WTC11 (cell line): ENCODE measurements at regions not wholly inside any gene's neighbourhood (a gene's known extent, or its start where the extent isn't known, plus 50 kb on each side); places are given as distances from the start of the nearest gene placed in this dataset.

Experiments used
- ATAC-seq: fragments of 200-7000 bp; cut with Tn5 transposase; 2 replicates; pipeline ENCODE4 v1.10.0; 2021; ENCODE audit warnings: mild to moderate bottlenecking, moderate library complexity
- CTCF ChIA-PET: fragments of 300-600 bp; sonication (Branson Sonifier 250); formaldehyde crosslinking; loops from one replicate; lab custom pipeline; 2021; ENCODE audit warnings: antibody characterized with exemption; lab: Charles Lee
- POLR2A ChIA-PET: fragments of 350-600 bp; sonication (Branson Sonifier 250); formaldehyde crosslinking; loops from one replicate; lab custom pipeline; 2021; ENCODE audit warnings: antibody characterized with exemption; lab: Charles Lee
- DNase-seq: peaks from one replicate; pipeline ENCODE4 v3.0.0; 2021; ENCODE audit warnings: low spot score
- H3K27ac Mint-ChIP-seq: 2 replicates; pipeline ENCODE4 v1.8.0; 2021; ENCODE audit warnings: mixed read lengths
- H3K27me3 Mint-ChIP-seq: 2 replicates; pipeline ENCODE4 v1.8.0; 2021; ENCODE audit warnings: low read depth, mild to moderate bottlenecking, moderate library complexity, mixed read lengths
- H3K36me3 Mint-ChIP-seq: 2 replicates; pipeline ENCODE4 v1.8.0; 2021; ENCODE audit warnings: mixed read lengths
- H3K4me1 Mint-ChIP-seq: 2 replicates; pipeline ENCODE4 v1.8.0; 2022; ENCODE audit warnings: mixed read lengths
- H3K4me3 Mint-ChIP-seq: 2 replicates; pipeline ENCODE4 v1.8.0; 2021; ENCODE audit warnings: mild to moderate bottlenecking, moderate library complexity, mixed read lengths
- H3K9me3 Mint-ChIP-seq: 2 replicates; pipeline ENCODE4 v1.8.0; 2021; ENCODE audit warnings: mixed read lengths
- ATF3 ChIP-seq: sonication (generic); formaldehyde crosslinking; conservative IDR thresholded peaks from 2 replicates; pipeline ENCODE4 v1.8.1; 2022; ENCODE audit warnings: mild to moderate bottlenecking, missing genetic modification reagents
- GRHL2 ChIP-seq: fragments of 250-450 bp; sonication (Bioruptor Pico); IDR thresholded peaks from 2 replicates; pipeline ENCODE4 v1.8.0; 2022; ENCODE audit warnings: mild to moderate bottlenecking, moderate library complexity; ENCODE audit not compliant: insufficient replicate concordance, severe bottlenecking
- IRF2 ChIP-seq: sonication (generic); formaldehyde crosslinking; IDR thresholded peaks from 2 replicates; pipeline ENCODE4 v1.8.0; 2022; ENCODE audit warnings: low read depth, missing genetic modification reagents, borderline replicate concordance
- MYBL2 ChIP-seq: sonication (generic); formaldehyde crosslinking; IDR thresholded peaks from 2 replicates; pipeline ENCODE4 v1.8.1; 2023; ENCODE audit warnings: mild to moderate bottlenecking, moderate library complexity, missing genetic modification reagents
- NFATC4 ChIP-seq: fragments of 250-450 bp; sonication (Bioruptor Pico); IDR thresholded peaks from 2 replicates; pipeline ENCODE4 v1.9.0; 2021; ENCODE audit warnings: mild to moderate bottlenecking
- NFYB ChIP-seq: sonication (generic); formaldehyde crosslinking; conservative IDR thresholded peaks from 2 replicates; pipeline ENCODE4 v1.8.0; 2022; ENCODE audit warnings: low read depth, missing genetic modification reagents
- NR2C2 ChIP-seq: sonication (generic); formaldehyde crosslinking; IDR thresholded peaks from 2 replicates; pipeline ENCODE4 v1.8.0; 2022; ENCODE audit warnings: mild to moderate bottlenecking, missing genetic modification reagents
- RELA ChIP-seq: sonication (generic); formaldehyde crosslinking; IDR thresholded peaks from 2 replicates; pipeline ENCODE4 v1.8.1; 2022; ENCODE audit warnings: missing genetic modification reagents, mild to moderate bottlenecking, borderline replicate concordance
- SOX15 ChIP-seq: fragments of 250-450 bp; sonication (Bioruptor Pico); IDR thresholded peaks from 2 replicates; pipeline ENCODE4 v1.9.0; 2021; ENCODE audit warnings: mild to moderate bottlenecking
- TCF7 ChIP-seq: sonication (generic); formaldehyde crosslinking; IDR thresholded peaks from 2 replicates; pipeline ENCODE4 v1.8.0; 2022; ENCODE audit warnings: mild to moderate bottlenecking, low read depth, missing genetic modification reagents, moderate library complexity
- USF2 ChIP-seq: sonication (generic); formaldehyde crosslinking; IDR thresholded peaks from 2 replicates; pipeline ENCODE4 v1.8.1; 2023; ENCODE audit warnings: mild to moderate bottlenecking, missing genetic modification reagents, moderate library complexity
- ZBTB21 ChIP-seq: sonication (generic); formaldehyde crosslinking; IDR thresholded peaks from 2 replicates; pipeline ENCODE4 v1.8.1; 2023; ENCODE audit warnings: mild to moderate bottlenecking, missing genetic modification reagents, borderline replicate concordance
- ZBTB43 ChIP-seq: sonication (generic); formaldehyde crosslinking; IDR thresholded peaks from 2 replicates; pipeline ENCODE4 v1.8.1; 2023; ENCODE audit warnings: mild to moderate bottlenecking, missing genetic modification reagents
- ZNF263 ChIP-seq: sonication (generic); formaldehyde crosslinking; IDR thresholded peaks from 2 replicates; pipeline ENCODE4 v1.8.1; 2022; ENCODE audit warnings: low read depth, mild to moderate bottlenecking, moderate library complexity, missing genetic modification reagents
- ZNF425 ChIP-seq: fragments of 250-450 bp; sonication (Bioruptor Pico); conservative IDR thresholded peaks from 2 replicates; pipeline ENCODE4 v1.9.0; 2021; ENCODE audit warnings: mild to moderate bottlenecking
- ZNF532 ChIP-seq: fragments of 250-450 bp; sonication (Bioruptor Pico); IDR thresholded peaks from 2 replicates; pipeline ENCODE4 v1.9.0; 2021; ENCODE audit warnings: mild to moderate bottlenecking, borderline replicate concordance
- ZNF671 ChIP-seq: fragments of 250-450 bp; sonication (Bioruptor Pico); IDR thresholded peaks from 2 replicates; pipeline ENCODE4 v1.8.0; 2021; ENCODE audit warnings: mild to moderate bottlenecking
- ZSCAN18 ChIP-seq: fragments of 250-450 bp; sonication (Bioruptor Pico); IDR thresholded peaks from 2 replicates; pipeline ENCODE4 v2.1.2; 2022; ENCODE audit warnings: mild to moderate bottlenecking, moderate library complexity

GRCh38 chr16:8292271-8292670 lies 298.0 kb downstream of the TMEM114 start (continued):
- TF ChIP-seq NFATC4 (CRISPR knock-in tag) (no peak), USF2 (CRISPR knock-in tag) (no peak), MYBL2 (CRISPR knock-in tag) (no peak)

GRCh38 chr16:8286348-8286747 lies 304.0 kb downstream of the TMEM114 start:
- CTCF ChIA-PET, result no interaction called here
- no peak for ATAC-seq
- peaks cover 94% of the 10 kb centered on the region for H3K9me3 Mint-ChIP-seq
- H3K4me3 Mint-ChIP-seq, result no peak overlapping the region
- H3K4me1 Mint-ChIP-seq, result no peaks in the 10 kb centered on the region
- TF ChIP-seq ZNF263 (CRISPR knock-in tag), result no peak
- TF ChIP-seq, all 79 proteins: peak for 0
- Mint-ChIP-seq H3K36me3 (peaks cover 80% of the 10 kb centered on the region), H3K27me3 (peaks cover 6% of the 10 kb centered on the region), H3K27ac (no peak overlapping the region)
- no peak for DNase-seq
- POLR2A ChIA-PET, result no interaction called here

GRCh38 chr16:8283195-8283594 lies 307.1 kb downstream of the TMEM114 start:
- TF ChIP-seq TCF7 (CRISPR knock-in tag) (no peak), ZNF671 (no peak), ZSCAN18 (CRISPR knock-in tag) (no peak), NR2C2 (CRISPR knock-in tag) (no peak), ZBTB43 (CRISPR knock-in tag) (no peak), ZNF532 (CRISPR knock-in tag) (no peak), RELA (CRISPR knock-in tag) (no peak), SOX15 (CRISPR knock-in tag) (no peak), ATF3 (no peak)
- no peaks in the 10 kb centered on the region for H3K4me1 Mint-ChIP-seq
- no peak overlapping the region for H3K27ac Mint-ChIP-seq
- no peak for DNase-seq
- no peak overlapping the region for H3K4me3 Mint-ChIP-seq
- peaks cover 76% of the 10 kb centered on the region for H3K36me3 Mint-ChIP-seq
- CTCF ChIA-PET, result no interaction called here
- H3K9me3 Mint-ChIP-seq, result peaks cover 95% of the 10 kb centered on the region
- POLR2A ChIA-PET, result no interaction called here
- H3K27me3 Mint-ChIP-seq, result peaks cover 3% of the 10 kb centered on the region
- ATAC-seq, result no peak

GRCh38 chr16:8278031-8278580 lies 312.2 kb downstream of the TMEM114 start:
- ATAC-seq, result no peak
- no peaks in the 10 kb centered on the region for H3K4me1 Mint-ChIP-seq
- ChIA-PET CTCF (no interaction called here), POLR2A (no interaction called here)
- H3K27me3 Mint-ChIP-seq, result peaks cover 9% of the 10 kb centered on the region
- H3K36me3 Mint-ChIP-seq, result peaks cover 85% of the 10 kb centered on the region
- no peak for TF ChIP-seq GRHL2 (CRISPR knock-in tag)
- TF ChIP-seq IRF2 (CRISPR knock-in tag), result no peak
- no peak for TF ChIP-seq ZBTB21
- TF ChIP-seq ZNF425, result no peak
- TF ChIP-seq NFYB (CRISPR knock-in tag), result no peak
- H3K4me3 Mint-ChIP-seq, result no peak overlapping the region
- no peak for DNase-seq
- H3K27ac Mint-ChIP-seq, result no peak overlapping the region
- H3K9me3 Mint-ChIP-seq, result peaks cover 96% of the 10 kb centered on the region
